Dedifferentiated amniotic fluid mesenchymal stem cell (primary cell): ENCODE measurements at regions not wholly inside any gene's neighbourhood (a gene's known extent, or its start where the extent isn't known, plus 50 kb on each side); places are given as distances from the start of the nearest gene placed in this dataset.
A peak's percentile ranks its signal among the peaks of the same experiment; 100 is the strongest.

Experiments
- DNase-seq: peaks from one replicate; pipeline ENCODE4 v3.0.0-alpha.2; 2016; ENCODE audit errors: extremely low spot score

DNA sequence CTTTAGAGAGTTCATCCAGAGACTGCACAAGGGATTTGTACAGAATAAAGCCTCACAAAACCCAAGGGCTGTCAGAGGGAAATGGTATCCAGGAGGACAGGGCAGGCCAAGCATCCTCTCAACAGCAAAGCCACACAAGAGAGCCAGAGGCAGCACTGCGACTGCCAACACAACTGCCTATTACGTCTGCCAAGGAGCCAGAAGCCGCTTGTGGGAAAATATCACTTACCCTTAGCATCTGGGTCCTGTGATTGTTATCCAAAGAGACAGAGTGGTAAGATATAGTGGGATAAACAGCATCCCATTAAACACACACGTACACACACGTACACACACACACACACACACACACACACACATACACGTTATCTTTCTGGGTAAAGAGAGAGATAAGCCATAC is 618.3 kb upstream of the AGTR1 start:
- DNase-seq: no peak

- no peak for DNase-seq
These were observed 615.8 kb upstream of the AGTR1 start for GRCh38 chr3:148081926-148082325.

GRCh38 chr3:148082506-148083280 is 615.0 kb upstream of the AGTR1 start:
- DNase-seq: no peak

- no peak for DNase-seq
These were observed 614.0 kb upstream of the AGTR1 start for GRCh38 chr3:148083526-148084182.

DNA sequence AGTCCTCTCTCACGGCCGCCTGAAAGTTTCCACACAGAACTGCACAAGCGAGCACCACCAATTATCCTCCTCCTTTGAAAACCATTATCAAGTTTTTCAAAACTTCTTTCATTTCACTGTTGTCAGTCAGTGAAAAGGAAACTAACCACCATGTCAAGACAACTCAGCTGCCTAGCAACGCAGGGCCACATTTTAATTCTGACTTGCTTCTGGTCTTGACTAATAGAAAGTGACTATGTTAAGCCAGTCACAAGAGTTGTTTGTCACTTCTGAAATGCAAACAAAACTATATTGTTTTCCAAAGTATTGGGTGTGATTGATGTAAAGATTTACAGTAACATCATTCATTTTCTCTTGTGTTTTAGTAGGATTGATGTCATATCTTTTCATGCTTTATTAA is 612.8 kb upstream of the AGTR1 start:
- no peak for DNase-seq

DNA sequence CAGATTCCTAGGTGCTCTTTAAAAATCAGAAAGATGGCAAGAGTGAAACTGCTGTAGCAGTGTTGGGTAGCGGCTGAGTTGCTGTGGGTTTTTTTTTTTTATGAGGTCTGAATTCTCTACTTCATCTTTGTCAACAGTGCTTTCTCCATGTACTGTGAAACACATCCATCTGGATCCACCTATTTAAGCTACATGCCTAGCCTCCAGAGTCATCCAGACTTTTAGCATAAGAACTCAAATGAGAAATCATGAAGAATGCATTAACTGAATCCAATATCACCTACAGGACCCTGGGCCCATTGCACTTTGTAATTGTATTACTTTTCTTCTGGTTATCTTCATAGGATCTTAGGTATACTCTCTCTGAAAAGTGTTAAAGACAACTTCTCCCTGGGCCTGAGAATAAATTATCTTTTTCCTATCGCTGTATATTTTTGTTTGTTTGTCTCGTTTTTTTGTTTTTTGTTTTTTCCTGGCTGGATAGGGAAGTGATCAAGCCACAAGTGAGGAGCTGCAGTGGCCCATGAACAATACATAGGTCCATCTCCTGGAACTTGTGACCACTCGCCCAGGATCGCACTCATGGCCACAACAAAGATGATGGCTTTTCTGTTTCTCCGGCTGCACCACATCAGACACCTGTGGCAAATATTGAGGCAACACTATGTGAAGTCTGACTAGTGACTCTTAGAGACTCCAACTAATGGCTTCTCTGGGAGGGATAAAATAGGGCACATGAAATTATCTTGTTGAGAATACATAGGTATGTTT is 609.9 kb upstream of the AGTR1 start:
- DNase-seq: no peak

GRCh38 chr3:148089171-148089570 is 608.5 kb upstream of the AGTR1 start:
- DNase-seq: no peak

GRCh38 chr3:148090156-148090555 is 607.5 kb upstream of the AGTR1 start:
- no peak for DNase-seq

GRCh38 chr3:148092624-148093347 is 604.9 kb upstream of the AGTR1 start:
- no peak for DNase-seq

DNA sequence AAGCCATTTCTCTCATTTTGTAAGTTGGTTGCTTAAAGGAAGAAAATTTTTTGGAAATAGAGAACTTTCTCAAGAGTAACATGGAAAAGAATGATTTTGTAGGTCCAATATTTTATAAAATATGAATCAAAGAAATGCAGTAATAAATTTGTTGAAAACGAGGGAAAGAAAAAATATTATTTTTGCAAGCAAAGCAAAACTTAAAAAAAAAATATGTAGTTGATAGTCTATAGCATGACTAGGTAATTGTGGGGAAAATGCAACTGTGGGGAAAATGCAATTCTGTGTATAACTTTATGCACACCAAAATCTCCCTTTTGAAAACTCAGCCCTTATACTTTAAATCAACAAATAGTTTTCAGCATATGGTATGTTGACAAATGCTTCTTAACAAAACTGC is 604.0 kb upstream of the AGTR1 start:
- DNase-seq: no peak

DNA sequence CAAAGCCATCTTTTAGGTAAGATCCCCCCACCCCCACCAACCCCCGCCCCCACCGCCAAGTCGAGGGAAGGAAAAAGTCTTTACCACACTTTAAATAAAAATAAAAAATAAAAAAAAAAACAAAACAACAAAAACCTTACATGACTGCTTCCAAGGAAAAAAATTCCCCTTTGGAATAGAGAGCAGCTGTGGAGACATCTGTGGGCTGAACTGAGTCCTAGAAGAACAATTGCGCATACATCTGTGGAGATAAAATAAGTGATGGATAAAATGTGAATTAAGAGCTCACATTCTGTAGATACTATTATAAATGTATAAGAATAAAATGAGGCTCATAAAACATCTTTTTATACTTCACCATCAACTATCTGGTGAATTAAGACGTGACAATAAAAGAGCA is 601.7 kb upstream of the AGTR1 start:
- DNase-seq: no peak

GRCh38 chr3:148100476-148100875 is 597.2 kb upstream of the AGTR1 start:
- no peak for DNase-seq

GRCh38 chr3:148101061-148101460 is 596.6 kb upstream of the AGTR1 start:
- DNase-seq: peak; percentile 34

DNA sequence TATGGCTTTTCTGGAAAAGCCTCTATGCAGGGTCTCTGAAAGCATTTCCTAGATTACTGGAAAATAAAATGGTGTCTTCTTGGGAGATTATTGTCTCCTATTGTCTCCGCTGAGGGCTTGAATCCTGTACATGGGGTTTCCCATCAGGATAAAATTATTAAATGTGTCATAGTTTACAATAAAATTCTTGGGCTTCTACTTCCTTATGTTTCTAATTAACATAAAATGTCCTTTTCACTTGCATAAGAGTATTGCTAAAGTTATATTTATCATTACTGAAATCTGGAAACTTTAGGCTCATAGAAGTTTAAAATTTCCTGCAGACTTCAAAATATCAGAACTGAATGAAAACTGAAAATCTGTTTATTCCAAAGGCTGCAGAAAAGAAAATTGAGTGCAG is 595.5 kb upstream of the AGTR1 start:
- DNase-seq: no peak

- DNase-seq: no peak
These were observed 591.6 kb upstream of the AGTR1 start for GRCh38 chr3:148106062-148106461.

GRCh38 chr3:148126956-148127355 is 570.7 kb upstream of the AGTR1 start:
- DNase-seq: no peak

DNA sequence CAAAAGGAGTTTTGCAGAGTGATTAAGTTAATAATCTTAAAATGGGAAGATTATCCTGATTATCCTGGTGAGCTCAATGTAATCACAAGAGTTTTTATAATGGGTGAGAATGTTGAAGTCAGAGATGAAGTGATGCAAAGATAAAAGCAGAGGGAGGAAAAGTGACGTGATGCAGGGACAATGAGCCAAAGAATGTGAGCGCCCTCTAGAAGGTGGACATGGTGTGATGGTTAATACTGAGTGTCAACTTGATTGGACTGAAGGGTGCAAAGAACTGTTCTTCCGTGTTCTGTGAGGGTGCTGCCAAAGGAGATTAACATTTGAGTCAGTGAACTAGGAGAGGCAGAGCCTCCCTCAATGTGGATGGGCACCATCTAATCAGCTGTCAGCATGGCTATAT is 569.6 kb upstream of the AGTR1 start:
- DNase-seq: no peak

- no peak for DNase-seq
These were observed 565.6 kb upstream of the AGTR1 start for GRCh38 chr3:148131990-148132638.

DNA sequence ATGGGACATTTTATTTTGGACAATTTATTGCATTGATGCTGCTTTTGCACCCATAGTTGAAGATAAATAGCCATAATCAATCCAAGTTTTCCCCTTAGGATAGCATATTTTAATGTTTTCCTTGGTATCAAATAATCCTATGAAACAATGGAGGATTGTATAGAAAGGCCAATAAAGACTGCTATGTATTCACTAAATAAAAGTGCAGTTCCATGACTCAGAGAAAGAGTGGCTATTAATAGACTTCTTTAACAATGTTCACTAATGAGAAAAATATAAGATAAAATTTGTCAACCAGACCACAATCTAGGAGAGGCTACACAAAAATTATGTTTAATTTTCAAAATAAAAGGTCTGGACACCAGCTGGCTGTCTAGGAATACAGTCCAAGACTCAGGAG is 560.9 kb upstream of the AGTR1 start:
- no peak for DNase-seq

GRCh38 chr3:148146241-148146640 is 551.5 kb upstream of the AGTR1 start:
- DNase-seq: no peak

DNA sequence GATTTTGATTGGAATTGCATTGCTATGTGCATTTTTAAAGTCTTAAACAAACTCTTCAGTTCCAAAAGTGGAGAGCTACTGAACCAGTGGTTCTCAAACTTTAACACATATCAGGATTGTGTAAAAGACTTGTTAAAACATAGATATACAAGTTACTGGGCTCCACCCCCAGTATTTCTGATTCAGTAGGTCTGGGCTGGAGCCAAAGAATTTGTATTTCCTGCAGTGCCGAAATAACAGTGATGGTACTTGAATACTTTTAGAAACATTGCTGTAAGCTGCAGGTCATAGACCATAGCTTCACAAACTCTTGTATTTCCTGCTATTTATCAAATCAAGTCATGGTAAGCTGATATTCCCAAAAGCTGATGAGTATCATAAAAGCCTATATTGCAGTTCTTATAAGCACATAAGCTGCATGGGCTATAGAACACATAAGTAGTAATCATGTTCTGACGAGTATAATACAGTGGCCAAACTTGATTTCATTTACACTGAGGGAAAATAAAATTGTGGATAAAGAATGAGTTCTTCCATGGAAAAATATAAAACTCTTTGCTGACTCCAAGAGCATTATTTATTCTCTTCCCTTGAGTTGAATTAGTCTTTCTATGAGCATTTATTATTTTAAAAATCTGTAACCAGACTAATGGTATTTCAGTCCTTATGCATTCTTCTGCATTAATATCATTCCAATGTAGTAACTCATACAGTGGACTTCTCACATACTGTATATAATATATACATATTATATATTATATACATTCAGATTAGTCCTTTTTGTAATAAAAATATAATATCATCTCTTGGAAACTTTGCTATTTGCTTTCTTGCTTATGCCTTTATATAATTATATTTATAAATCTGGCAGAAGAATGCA is 550.5 kb upstream of the AGTR1 start:
- peak; percentile 53 for DNase-seq
